GM19463 (cell line): ENCODE measurements at regions not wholly inside any gene's neighbourhood (a gene's known extent, or its start where the extent isn't known, plus 50 kb on each side); places are given as distances from the start of the nearest gene placed in this dataset.
"Not testable (repeated sequence)": the region's sequence is repeated elsewhere in the genome, so short reads cannot be mapped to it uniquely, and the experiment has no call there.

Experiments used
- ATAC-seq: cut with Tn5 transposase; IDR thresholded peaks from one replicate; pipeline ENCODE4 v1.9.1; 2021; ENCODE audit warnings: mild to moderate bottlenecking, moderate library complexity; ENCODE audit not compliant: unreplicated experiment

- ATAC-seq: no peak
Measured at GRCh38 chr6:26173836-26174145, 86.6 kb downstream of the HFE start.

GRCh38 chr6:26175033-26175427 lies 87.8 kb downstream of the HFE start:
- ATAC-seq: no peak

GRCh38 chr6:26175428-26176181 lies 88.4 kb downstream of the HFE start:
- no peak for ATAC-seq

GRCh38 chr6:26179675-26180074 lies 92.4 kb downstream of the HFE start:
- no peak for ATAC-seq

- no peak for ATAC-seq
Measured at GRCh38 chr6:26180346-26180745, 93.1 kb downstream of the HFE start.

GRCh38 chr6:26183237-26183580 lies 96.0 kb downstream of the HFE start:
- no peak for ATAC-seq

- ATAC-seq: no peak
Measured at GRCh38 chr6:26183581-26184366, 96.5 kb downstream of the HFE start.

- no peak for ATAC-seq
Measured at GRCh38 chr6:26184367-26184891, 97.2 kb downstream of the HFE start.

GRCh38 chr6:26185004-26185403 lies 97.8 kb downstream of the HFE start:
- ATAC-seq: no peak

- ATAC-seq: no peak
Measured at GRCh38 chr6:26185802-26186201, 98.6 kb downstream of the HFE start.

GRCh38 chr6:26186652-26187051 lies 99.4 kb downstream of the HFE start:
- ATAC-seq: no peak

GRCh38 chr6:26187292-26187691 lies 100.1 kb downstream of the HFE start:
- ATAC-seq: no peak

- ATAC-seq: peak; percentile 23
Measured at GRCh38 chr6:26187981-26188635, 100.9 kb downstream of the HFE start.

- ATAC-seq: not testable (repeated sequence)
Measured at GRCh38 chr6:26191512-26191911, 104.3 kb downstream of the HFE start.

GRCh38 chr6:26193467-26194328 lies 106.5 kb downstream of the HFE start:
- ATAC-seq: no peak

GRCh38 chr6:26194329-26194701 lies 107.1 kb downstream of the HFE start:
- ATAC-seq: no peak

GRCh38 chr6:26194816-26195375 lies 107.7 kb downstream of the HFE start:
- ATAC-seq: no peak

- peak; percentile 21 for ATAC-seq
Measured at GRCh38 chr6:26195376-26195923, 108.2 kb downstream of the HFE start.

- no peak for ATAC-seq
Measured at GRCh38 chr6:26195924-26196845, 109.0 kb downstream of the HFE start.
